GM18517 (cell line): ENCODE measurements at regions not wholly inside any gene's neighbourhood (a gene's known extent, or its start where the extent isn't known, plus 50 kb on each side); places are given as distances from the start of the nearest gene placed in this dataset.
A peak's percentile ranks its signal among the peaks of the same experiment; 100 is the strongest.
"Not testable (repeated sequence)": the region's sequence is repeated elsewhere in the genome, so short reads cannot be mapped to it uniquely, and the experiment has no call there.

ENCODE experiments used
- ATAC-seq: cut with Tn5 transposase; IDR thresholded peaks from one replicate; pipeline ENCODE4 v1.9.1; 2021; ENCODE audit warnings: mild to moderate bottlenecking, moderate library complexity; ENCODE audit not compliant: unreplicated experiment

GRCh38 chr1:173341971-173342370, 134.8 kb upstream of the TNFSF4 start:
- no peak for ATAC-seq

GRCh38 chr1:173342736-173343135, 134.4 kb upstream of the PRDX6 start:
- no peak for ATAC-seq

- no peak for ATAC-seq
Observed at GRCh38 chr1:173344034-173344743, 132.9 kb upstream of the PRDX6 start.

GRCh38 chr1:173347282-173347818, 129.8 kb upstream of the PRDX6 start:
- no peak for ATAC-seq

GRCh38 chr1:173352635-173353034, 124.5 kb upstream of the PRDX6 start:
- not testable (repeated sequence) for ATAC-seq

GRCh38 chr1:173353350-173353749, 123.8 kb upstream of the PRDX6 start:
- ATAC-seq, result no peak

GRCh38 chr1:173354937-173355280, 122.2 kb upstream of the PRDX6 start:
- no peak for ATAC-seq

GRCh38 chr1:173355281-173356031, 121.7 kb upstream of the PRDX6 start:
- peak; percentile 80 for ATAC-seq

GRCh38 chr1:173356191-173356762, 120.9 kb upstream of the PRDX6 start:
- no peak for ATAC-seq

GRCh38 chr1:173360487-173361063, 116.6 kb upstream of the PRDX6 start:
- no peak for ATAC-seq

GRCh38 chr1:173362543-173362942, 114.6 kb upstream of the PRDX6 start:
- no peak for ATAC-seq

GRCh38 chr1:173364827-173365226, 112.3 kb upstream of the PRDX6 start:
- ATAC-seq, result no peak

- ATAC-seq, result no peak
Observed at GRCh38 chr1:173365341-173365740, 111.8 kb upstream of the PRDX6 start.

- no peak for ATAC-seq
Observed at GRCh38 chr1:173367136-173367535, 110.0 kb upstream of the PRDX6 start.

- not testable (repeated sequence) for ATAC-seq
Observed at GRCh38 chr1:173370586-173370985, 106.5 kb upstream of the PRDX6 start.

GRCh38 chr1:173376065-173376464, 101.1 kb upstream of the PRDX6 start:
- ATAC-seq, result not testable (repeated sequence)

- ATAC-seq, result no peak
Observed at GRCh38 chr1:173377266-173377665, 99.9 kb upstream of the PRDX6 start.

- ATAC-seq, result no peak
Observed at GRCh38 chr1:173383351-173383750, 93.8 kb upstream of the PRDX6 start.

GRCh38 chr1:173388352-173388751, 88.8 kb upstream of the PRDX6 start:
- no peak for ATAC-seq

GRCh38 chr1:173392895-173393658, 84.1 kb upstream of the PRDX6 start:
- no peak for ATAC-seq

GRCh38 chr1:173393659-173394000, 83.5 kb upstream of the PRDX6 start:
- ATAC-seq, result no peak
